HG03135 (cell line): ENCODE measurements at regions not wholly inside any gene's neighbourhood (a gene's known extent, or its start where the extent isn't known, plus 50 kb on each side); places are given as distances from the start of the nearest gene placed in this dataset.
"Not testable (repeated sequence)": the region's sequence is repeated elsewhere in the genome, so short reads cannot be mapped to it uniquely, and the experiment has no call there.

Source experiments
- ATAC-seq: cut with Tn5 transposase; IDR thresholded peaks from one replicate; pipeline ENCODE4 v1.9.1; 2021; ENCODE audit warnings: mild to moderate bottlenecking, moderate library complexity; ENCODE audit not compliant: unreplicated experiment

- ATAC-seq: no peak
Measured at GRCh38 chr6:106885679-106886078, 88.8 kb downstream of the CD24 start.

GRCh38 chr6:106884576-106884975 lies 90.0 kb downstream of the CD24 start:
- no peak for ATAC-seq

DNA sequence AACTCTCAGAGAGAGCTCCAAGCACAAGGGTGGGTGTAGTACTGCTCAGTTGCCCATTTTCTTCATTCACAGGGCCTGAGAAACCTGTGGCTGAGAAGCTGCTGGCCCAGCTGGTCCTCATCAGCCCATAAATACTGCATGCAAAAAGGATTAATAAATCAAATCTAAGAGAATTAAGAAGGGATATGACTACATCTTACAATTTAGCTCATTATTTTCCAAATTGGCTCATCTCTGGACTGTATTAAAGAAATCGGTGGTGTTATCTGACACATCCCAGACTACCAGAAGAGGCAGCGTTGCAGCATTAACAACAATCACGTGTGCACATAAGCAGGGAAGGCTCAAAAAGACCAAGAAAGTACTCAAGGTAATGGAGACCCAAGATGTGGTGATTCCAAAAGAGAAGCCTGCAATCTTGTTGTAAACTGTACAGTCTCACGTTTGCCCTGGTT lies 90.7 kb downstream of the CD24 start:
- ATAC-seq: no peak

GRCh38 chr6:106882601-106883518 lies 91.7 kb downstream of the CD24 start:
- no peak for ATAC-seq

- no peak for ATAC-seq
Measured at GRCh38 chr6:106882138-106882537, 92.4 kb downstream of the CD24 start.

- no peak for ATAC-seq
Measured at GRCh38 chr6:106880952-106881351, 93.6 kb downstream of the CD24 start.

DNA sequence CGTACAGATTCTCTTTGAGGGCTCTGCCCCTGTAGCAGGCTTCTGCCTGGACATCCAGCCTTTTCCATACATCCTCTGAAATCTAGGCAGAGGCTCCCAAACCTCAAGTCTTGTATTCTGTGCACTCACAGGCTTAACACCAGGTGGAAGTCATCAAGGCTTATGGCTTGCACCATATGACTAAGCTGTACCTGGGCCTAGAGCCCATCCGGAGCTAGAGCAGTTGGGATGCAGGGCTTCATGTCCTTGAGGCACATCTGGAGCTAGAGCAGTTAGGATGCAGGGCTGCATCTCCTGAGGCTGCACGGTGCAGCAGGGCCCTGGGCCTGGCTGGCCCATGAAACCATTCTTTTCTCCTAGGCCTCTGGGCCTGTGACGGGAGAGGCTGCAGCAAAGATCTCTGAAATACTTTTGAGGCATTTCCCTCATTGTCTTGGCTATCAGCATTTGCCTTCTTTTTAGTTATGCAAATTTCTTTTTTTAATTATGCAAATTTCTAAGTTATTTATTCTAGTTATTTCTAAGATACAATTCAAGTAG lies 98.7 kb downstream of the CD24 start:
- no peak for ATAC-seq

DNA sequence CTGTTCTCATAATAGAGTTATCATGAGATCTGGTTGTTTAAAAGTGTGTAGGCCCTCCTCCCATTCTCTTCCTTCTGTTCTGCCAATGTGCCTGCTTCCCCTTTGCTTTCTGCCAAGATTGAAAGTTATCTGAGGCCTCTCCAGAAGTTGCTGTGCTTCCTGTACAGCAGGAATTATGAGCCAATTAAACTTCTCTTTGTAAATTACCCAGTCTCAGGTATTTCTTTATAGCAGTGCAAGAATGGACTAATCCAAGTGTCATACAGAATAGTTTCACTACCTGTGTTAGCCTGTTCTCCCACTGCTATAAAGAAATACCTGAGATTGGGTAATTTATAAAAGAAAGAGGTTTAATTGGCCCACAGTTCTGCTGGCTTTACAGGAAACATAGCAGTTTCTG lies 100.0 kb downstream of the CD24 start:
- ATAC-seq: no peak

GRCh38 chr6:106872049-106872448 lies 102.5 kb downstream of the CD24 start:
- ATAC-seq: no peak

- no peak for ATAC-seq
Measured at GRCh38 chr6:106870824-106871717, 103.5 kb downstream of the CD24 start.

GRCh38 chr6:106870069-106870468 lies 104.5 kb downstream of the CD24 start:
- ATAC-seq: no peak

DNA sequence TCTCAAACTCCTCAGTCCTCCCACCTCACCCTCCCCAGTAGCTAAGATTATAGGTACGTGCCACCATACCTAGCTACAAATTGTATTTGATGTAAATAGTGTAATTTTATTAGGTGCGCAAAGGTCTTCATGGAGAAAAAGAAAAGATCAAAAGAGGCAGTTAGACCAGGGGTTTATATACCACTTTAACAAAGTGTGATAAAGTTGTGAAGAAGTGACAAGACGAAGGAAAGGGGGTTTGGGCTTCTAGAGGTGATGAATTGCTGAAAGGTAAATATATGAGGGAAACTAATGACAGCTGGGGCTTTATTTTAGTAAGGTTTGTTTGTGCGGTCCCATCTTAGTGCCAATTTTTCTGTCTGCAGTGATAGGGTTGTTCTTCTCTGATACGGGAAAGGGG lies 105.3 kb downstream of the CD24 start:
- no peak for ATAC-seq

- no peak for ATAC-seq
Measured at GRCh38 chr6:106866875-106867658, 107.5 kb downstream of the CD24 start.

DNA sequence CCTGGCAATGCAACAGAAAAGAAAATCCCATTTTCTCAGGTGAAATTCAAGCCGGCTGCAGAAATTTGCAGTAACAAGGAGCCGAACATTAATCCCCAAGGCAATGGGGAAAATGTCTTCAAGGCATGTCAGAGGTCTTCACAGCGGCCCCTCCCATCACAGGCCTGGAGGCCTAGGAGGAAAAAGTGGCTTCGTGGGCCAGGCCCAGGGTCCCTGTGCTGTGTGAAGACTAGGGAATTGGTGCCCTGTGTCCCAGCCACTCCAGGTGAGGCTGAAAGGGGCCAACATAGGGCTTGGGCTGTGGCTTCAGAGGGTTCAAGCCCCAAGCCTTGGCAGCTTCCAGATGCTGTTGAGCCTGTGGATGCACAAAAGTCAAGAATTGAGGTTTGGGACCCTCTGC lies 111.7 kb downstream of the CD24 start:
- ATAC-seq: no peak

GRCh38 chr6:106860940-106861339 lies 113.6 kb downstream of the CD24 start:
- no peak for ATAC-seq

GRCh38 chr6:106858653-106859092 lies 115.9 kb downstream of the CD24 start:
- no peak for ATAC-seq

GRCh38 chr6:106857771-106858652 lies 116.5 kb downstream of the CD24 start:
- ATAC-seq: no peak

DNA sequence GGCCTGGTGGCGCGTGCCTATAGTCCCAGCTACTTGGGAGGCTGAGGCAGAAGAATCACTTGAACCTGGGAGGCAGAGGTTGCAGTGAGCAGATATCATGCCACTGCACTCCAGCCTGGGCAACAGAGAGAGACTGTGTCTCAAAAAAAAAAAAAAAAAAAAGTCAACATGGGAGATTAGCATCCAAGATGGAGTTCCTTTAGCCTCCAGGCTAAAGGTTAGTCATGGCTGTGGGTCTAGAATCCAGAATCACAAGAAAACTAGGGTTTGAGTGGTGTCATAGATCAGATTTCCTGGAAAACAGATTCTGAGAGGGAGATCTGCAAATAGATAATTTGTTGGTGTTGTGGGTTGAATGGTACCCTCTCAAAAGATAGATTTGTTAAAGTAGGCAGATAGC lies 117.2 kb downstream of the CD24 start:
- ATAC-seq: not testable (repeated sequence)

GRCh38 chr6:106856227-106856874 lies 118.2 kb downstream of the CD24 start:
- no peak for ATAC-seq
